Skeletal muscle cell (primary cell): ENCODE measurements at regions not wholly inside any gene's neighbourhood (a gene's known extent, or its start where the extent isn't known, plus 50 kb on each side); places are given as distances from the start of the nearest gene placed in this dataset.

ENCODE experiments used
- DNase-seq: peaks from one replicate; pipeline ENCODE4 v3.0.0-alpha.2; 2010; ENCODE audit warnings: low read depth
- H3K4me3 ChIP-seq: 2 replicates; pipeline ENCODE4 v1.5.1; 2011; ENCODE audit warnings: low read depth, mild to moderate bottlenecking, control low read depth, low read length, moderate library complexity

DNA sequence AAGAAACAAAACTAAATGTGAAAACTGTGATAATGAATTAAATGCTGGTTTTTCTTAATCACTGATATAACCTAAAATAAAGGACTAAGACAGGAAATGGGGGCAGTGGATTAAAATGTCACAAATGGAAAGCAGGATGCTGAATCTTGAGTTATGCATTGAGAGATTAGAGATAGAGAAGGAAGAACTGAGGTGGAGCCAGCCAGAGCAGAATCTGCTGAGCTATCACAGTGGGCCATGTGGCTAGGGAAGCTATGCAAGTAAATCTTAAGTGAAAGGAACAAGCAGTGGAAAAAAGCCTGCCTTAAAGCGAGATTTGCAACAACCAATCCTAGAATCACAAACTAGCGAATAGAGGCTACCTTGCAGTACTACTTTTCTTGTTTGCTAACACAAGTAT, 188.5 kb upstream of the RASA1 start:
- H3K4me3 ChIP-seq = no peak overlapping the region
- DNase-seq = no peak

DNA sequence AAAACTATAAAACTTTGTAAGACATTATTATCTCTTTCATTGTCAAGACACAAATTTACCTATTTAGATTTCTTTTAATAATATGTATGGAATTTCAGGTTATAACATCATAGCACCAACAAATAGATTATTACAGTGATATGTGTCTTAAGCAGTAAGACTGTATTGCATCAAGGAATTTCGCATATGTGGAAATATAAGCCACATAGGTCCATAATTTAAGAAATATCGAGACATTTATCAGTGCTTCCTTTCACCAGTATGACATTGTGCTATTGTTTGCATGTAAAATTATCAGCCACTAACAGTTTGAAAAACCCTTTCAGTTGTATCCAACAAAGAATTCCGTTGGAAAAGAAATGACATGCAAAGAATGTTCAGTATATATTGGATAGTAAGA, 186.7 kb upstream of the RASA1 start:
- H3K4me3 ChIP-seq = no peak overlapping the region
- no peak for DNase-seq

DNA sequence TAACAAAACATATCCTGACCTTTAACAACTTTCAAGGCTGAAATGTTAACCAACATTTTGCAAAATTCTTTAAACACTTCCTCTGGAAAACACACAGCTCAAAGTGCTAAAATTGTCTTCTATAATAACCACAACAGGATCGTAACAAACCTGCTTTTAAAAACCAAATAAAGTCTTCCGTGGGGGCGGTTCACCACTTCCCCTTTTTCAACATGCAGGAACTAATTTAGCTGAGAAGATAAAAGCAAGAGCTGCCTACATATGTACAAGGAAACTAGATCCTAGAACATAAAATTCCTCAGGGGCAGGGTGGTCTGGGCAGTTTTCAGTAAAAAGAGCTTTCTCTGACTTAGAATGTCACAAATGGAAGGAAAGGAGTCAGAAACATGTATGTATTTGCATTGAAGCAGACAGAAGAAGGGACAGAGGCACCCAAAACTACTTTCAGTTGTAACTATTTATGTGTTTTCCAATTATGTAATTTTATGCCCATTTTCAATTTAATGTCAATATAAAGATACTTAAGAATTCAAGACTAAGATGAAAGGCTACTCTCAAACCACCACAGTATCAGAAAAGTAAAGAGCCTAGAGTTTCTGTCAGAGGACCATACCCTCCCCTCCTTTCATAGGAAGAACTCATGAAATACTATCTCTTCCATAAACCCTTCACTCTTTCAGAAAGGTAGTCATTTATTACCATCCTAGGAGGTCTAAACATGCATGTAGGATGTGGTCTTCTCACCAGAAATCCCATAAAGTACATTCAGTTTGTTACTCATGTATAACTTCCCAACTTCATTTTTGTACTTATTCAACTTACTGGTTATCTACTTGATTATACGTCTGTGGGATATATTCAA, 185.9 kb upstream of the RASA1 start:
- H3K4me3 ChIP-seq = no peak overlapping the region
- DNase-seq = no peak

DNA sequence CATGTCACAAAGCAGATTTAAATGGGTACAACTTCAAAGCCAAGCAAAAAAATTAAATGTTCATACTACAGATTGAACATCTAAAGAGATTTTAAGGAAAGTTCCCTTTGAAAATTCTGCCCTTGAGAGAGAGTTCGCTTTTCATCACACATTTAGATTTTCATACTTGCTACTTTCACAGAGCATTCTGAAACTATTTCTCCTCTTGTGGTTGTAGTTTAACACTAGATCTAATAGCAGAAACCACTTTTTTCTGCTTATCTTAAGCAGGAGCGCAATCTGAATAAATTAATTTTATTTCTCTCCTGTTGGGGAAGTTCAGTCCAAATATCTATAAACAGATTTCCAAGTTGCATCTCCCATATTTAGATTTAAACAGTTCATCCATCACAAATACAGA, 173.3 kb upstream of the RASA1 start:
- no peak for DNase-seq
- no peak overlapping the region for H3K4me3 ChIP-seq

DNA sequence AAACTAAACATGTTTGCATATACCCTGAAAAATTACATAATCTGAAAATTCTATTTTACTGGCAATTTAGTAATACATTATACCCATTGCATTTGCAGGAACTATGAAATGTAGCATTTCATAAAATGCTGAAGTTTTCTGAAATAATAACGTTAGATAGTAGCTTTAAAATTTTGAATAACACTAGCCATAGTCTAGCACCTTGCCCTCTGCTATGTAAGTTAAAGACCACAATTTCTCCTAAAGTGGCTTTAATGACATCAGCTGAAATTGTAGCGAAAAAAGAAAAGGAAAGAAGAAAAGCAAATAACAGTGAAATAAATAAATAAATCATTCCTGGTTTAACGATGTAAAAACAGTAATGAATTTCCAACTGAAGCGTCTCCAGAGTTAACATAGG, 172.8 kb upstream of the RASA1 start:
- H3K4me3 ChIP-seq = no peak overlapping the region
- DNase-seq = no peak

DNA sequence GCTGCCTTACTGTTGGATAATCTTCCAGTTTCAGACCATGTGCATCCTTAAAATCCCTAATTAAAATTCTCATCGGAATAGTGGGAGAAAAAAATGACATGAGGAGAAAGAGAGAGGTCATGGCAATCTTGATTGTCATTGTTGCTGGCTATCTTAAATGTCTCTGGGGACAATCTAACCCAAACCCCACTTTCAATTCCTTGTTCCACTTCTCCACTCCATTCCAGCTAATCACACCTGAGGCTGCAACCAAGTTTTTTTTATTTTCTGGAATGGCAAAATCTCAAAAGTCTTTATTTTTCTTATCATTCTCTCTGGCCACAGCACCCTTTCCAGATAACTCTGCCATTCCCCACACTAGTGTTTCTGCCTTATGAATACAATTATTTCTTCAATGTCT, 171.9 kb upstream of the RASA1 start:
- DNase-seq = no peak
- no peak overlapping the region for H3K4me3 ChIP-seq

DNA sequence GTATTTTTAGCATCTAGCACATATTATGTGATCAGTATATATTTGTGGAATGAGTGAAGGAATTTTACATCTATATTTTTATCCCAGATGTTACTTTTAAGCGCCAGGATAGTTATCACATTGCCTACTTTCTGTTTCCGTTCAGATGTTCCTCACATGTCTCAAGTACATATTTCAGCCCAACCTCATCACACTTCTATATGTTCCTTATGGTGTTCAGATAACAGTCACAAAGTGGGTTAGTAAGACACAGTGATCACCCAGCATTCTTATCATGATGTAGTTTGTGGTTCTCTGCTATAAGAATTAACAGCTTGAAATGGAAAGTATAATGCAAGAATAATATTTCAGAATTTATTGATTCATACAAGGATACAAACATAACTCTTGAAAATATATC, 170.0 kb upstream of the RASA1 start:
- H3K4me3 ChIP-seq = no peak overlapping the region
- DNase-seq = no peak

DNA sequence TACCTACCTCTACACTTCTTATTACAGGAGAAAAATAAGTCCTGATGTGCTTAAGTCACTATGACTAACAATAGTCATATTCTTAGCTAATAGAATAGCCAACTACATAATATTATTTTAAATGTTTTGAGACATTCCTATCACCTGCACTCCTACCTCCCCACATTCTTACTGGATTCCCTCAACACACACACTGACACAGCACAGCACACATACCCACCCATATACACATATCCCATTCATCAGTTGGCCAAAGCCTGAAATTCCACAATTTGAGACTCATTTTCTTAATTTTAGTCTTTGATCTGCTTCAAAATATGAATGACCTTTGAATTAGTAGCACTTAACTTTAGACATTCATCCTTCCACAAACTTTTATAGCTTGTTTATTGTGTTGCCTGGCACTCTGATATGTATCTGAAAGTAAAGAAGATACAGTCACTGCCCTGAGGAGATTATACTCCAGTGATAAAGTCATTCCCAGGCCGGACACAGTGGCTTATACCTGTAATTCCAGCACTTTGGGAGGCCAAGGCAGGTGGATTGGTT, 168.3 kb upstream of the RASA1 start:
- H3K4me3 ChIP-seq = no peak overlapping the region

DNA sequence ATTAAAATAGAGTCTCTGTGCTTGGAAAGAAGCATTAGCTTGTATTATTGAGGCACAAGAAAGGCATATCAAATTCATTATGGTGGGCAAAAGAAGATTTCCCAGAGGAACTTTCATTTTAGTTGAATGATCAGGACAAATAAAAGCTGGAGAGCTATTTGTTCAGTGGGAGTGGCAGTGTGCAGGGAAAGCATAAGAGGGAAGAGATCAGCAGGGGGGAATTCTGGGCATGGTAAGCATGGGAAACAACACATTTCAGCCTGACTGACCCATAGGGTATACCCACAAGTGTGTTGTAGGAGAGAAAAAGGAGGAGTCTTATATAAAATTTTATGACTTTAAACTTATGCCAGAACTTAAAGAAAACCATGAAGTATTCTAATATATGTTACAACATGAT, 167.7 kb upstream of the RASA1 start:
- H3K4me3 ChIP-seq = no peak overlapping the region
- no peak for DNase-seq

More for the DNA sequence above, 168.3 kb upstream of the RASA1 start:
- no peak for DNase-seq

DNA sequence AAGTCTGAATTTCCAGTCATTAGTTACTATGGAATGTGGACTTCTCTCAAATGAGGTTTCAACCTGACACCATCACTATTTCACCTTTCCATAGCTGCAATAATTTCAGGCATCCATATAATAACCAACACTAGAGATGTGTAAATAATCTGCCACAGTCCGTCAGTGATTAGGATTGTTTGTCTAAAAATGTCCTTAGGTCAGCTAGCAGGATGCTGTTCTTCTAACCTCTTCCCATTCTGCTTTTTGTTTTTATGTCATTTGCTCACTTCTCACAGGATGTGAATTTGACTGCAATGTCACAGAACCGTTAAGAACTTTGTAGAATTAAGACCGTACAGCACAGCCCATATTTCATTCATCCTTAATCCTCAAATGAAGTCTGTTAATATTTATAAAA, 166.4 kb upstream of the RASA1 start:
- H3K4me3 ChIP-seq = no peak overlapping the region
- no peak for DNase-seq

DNA sequence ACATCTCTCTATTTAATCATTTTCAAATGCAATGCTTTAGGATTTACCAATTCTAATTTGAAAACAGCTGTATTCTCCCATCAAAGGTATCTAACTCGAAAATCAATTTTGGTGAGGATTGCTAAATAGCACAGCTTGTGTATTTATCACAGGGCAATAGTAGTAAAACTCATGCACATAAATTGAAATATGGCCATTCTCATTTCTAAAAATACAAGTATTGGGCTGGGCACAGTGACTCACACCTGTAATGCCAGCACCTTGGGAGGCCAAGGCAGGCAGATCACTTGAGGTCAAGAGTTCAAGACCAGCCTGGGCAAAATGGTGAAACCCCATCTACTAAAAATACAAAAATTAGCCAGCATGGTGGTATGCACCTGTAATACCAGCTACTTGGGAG, 164.8 kb upstream of the RASA1 start:
- no peak overlapping the region for H3K4me3 ChIP-seq
- DNase-seq = no peak

DNA sequence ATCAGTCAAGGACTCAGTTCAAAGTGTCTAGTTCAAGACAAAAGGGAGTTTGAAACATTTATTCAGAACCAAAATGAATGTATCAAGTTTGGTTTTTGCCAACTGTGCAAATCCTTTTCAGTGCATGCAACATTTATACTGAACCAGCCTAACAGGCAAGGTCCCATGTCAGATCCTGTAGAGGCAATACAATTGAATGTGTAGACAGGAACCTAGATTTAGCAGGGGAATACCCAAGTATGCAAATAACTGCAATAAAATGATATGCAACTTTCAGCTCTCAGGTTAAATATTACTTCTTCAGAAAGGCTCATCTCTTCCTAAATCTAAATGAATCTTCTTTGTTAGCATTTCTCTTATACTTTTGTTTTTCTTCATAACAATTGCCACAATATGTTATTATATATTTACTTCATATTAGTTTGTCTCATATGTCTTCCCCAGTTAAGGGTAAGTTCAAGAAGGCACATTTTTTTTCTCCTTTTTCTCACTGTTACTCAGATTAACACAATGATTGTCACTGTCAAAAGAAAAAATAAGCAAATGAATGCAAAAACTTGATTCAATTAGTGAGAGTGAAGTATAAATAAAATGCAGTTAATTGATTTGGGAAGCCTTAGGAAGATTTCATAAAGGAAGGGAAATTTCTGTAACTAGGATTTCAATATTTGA, 163.9 kb upstream of the RASA1 start:
- DNase-seq = no peak

DNA sequence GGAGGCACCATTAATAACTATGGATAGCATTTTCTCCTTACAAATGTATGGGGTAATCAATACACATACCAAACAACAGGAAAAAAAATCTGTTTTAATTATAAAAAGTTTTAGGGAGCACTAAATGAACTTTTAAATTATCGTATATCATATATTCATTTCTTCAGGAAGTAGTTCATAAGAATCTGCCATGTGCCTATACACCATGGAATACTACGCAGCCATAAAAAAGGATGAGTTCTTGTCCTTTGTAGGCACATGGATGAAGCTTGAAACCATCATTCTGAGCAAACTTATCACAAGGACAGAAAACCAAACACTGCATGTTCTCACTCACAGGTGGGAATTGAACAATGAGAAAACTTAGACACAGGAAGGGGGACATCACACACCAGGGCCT, 162.1 kb upstream of the RASA1 start:
- DNase-seq = no peak
- H3K4me3 ChIP-seq = no peak overlapping the region

More for the DNA sequence above, 163.9 kb upstream of the RASA1 start:
- no peak overlapping the region for H3K4me3 ChIP-seq

DNA sequence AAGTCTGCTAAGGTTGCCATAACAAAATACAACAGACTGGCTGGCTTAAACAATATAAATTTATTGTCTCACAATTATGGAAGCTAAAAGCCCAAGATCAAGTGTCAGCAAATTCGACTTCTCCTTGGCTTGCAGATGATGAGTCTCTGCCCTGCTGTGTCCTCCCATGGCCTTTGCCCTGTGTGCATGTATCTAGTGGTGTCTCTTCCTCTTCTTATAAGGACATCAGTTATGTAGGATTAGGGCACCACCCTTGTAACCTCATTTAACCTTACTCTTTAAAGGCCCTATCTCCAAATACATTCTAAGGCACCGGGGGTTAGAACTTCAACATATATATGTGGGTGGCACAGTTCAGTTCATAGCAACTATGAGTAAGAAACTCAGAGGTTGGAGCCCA, 157.9 kb upstream of the RASA1 start:
- DNase-seq = no peak
- H3K4me3 ChIP-seq = no peak overlapping the region

DNA sequence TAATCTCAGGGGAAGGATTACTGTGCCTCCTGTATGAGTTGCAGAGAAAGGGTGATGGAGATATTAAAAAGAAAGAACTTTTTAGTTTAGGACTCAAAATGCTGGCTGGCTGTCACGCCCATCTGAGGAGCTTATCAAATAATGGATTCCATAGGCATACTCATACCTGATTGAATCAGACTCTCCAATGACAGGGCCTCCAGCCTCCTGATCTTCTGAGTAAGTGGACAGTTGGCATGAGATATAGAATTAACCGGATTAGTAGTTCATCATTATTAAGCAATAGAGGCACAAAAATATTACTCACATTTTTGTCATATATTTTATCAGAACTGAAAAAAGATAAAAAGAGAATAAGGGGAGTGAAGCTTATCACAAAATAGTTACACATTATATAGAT, 157.0 kb upstream of the RASA1 start:
- no peak for DNase-seq
- H3K4me3 ChIP-seq = no peak overlapping the region

DNA sequence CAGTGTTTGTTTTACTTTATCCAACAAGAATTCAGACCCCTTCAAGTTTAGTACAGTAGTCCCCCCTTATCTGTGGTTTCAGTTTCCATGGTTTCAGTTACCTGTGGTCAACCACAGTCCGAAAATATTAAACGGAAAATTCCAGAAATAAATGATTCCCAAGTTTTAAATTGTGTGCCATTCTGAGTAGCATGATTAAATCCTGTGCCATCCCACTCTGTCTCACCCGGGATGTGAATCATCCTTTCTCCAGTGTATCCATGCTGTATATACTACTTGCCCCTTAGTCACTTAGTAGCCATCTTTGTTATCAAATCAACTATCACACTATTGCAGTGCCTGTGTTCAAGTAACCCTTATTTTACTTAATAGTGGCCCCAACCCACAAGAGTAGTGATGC, 153.8 kb upstream of the RASA1 start:
- DNase-seq = peak; percentile 40
- no peak overlapping the region for H3K4me3 ChIP-seq

DNA sequence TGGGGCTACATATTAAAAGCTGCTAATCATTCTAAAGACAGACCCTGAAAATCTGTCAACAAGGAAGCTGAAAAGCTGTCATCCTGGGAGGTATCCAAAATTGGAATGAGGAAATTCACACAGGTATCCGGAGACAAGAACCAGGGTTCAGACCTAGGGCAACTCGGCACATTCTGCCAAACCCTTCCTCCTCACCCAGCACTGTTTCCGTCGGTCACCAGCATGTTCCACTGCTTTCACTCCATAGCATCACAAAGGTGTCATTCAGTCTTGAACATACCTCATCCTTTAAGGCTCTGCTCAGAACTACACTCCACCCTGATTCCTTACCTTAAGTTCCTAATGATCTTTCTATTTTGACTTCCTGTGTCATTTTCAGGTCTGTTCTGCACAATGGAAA, 153.1 kb upstream of the RASA1 start:
- no peak for DNase-seq
- H3K4me3 ChIP-seq = no peak overlapping the region

DNA sequence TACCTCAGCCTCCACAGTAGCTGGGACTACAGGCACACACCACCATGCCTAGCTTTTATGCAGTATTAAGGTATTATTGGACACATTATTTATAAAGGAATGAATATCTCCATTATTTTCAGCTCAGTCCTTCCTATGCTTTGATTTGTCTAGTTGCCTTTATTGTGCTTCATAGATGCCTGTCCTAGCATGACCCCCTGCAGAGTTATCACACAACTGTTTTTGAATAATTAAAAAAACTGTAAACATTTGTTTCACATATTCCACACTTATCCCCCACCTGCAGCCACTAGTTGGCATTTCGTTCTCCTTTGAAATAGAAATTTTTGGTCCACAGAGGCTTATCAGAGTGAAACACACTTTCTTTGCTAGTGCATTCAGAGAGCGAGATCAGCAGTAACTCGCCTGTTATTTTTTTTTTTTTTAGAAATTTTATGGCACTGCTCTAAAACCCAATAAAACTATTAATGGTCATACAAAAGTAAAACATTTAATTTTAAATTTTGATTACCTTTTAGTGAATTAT, 151.8 kb upstream of the RASA1 start:
- H3K4me3 ChIP-seq = no peak overlapping the region
- DNase-seq = no peak

DNA sequence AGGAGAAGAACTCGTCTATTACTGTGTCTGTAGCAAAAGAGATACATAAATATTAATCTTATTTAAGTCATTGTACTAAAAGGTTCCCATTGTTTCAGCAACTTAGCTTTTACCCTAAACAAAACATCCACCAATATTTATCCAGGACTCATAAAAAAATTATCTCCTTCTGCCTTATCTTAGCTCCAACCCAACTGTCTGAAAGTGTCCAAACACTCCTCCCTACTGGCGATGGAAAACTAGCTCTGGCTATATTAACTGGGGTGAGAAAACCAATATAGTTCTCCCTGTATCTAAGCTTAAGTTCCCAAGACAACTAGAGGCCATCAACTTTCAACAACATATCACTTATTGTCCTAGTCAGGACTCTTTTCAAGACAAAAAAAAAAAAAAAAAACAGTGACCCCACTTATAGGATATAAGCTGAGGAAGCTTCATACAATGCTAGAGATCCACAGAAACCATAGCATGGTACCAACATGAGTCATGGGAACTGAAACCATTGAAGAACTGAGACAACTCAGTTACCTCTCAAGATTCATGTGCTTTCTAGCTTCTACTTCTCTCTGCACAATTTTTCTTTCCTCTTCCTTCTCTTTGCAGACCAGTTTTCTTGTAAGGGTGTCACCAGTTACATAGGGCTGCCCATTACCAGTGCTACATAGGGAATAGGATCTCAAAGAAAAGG, 150.7 kb upstream of the RASA1 start:
- H3K4me3 ChIP-seq = no peak overlapping the region
- no peak for DNase-seq

DNA sequence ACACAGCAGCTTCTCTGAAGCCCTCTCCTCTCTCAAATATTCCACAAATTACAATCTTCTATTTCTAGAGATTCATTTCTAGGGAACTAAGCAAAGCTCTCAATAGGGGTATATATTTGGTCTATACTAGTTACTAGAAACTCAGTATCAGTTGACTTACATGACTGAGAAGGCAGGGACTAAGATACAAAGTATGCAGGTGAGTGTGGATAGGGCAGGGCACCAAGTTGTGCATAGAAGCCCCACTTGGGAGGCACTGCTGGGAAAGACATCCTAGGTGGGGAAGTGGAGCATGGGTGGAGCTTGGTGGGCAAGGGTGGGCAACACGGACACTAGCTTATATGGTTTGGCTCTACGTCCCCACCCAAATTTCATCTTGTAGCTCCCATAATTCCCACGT, 148.1 kb upstream of the RASA1 start:
- no peak overlapping the region for H3K4me3 ChIP-seq
- DNase-seq = no peak
